ENCODE measurements at regions not wholly inside any gene's neighbourhood (a gene's known extent, or its start where the extent isn't known, plus 50 kb on each side); places are given as distances from the start of the nearest gene placed in this dataset.

DNA sequence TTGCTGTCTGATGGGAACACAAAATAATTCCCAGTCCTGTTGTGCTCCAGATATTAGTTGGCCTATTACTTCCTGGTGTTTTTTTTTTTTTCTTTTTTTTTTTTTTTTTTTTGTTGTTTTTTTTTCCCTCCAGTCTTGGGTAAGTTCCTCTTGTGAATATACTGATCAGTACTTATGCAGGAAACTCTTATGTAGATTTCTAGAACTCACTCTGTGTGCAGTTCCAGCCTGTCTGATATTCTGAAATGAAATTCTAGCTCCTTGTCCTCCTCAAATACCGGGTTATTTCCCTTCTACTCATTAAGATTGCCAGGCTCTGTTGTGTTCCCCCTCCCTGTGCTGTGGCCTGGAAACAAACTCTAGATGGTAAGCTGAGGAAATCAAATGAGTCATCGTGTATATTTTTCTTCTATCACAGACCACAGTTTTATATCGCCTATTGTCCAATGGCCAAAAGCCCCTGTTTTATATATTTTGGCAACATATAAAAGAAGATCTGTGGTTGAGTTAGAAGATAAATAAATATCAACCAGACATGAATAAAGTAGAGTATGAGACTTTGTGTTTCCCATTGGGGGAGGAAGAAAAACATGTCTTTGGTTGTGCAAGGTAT lies 124.3 kb upstream of the UGT8 start:
- no peak overlapping the region; the same call in 1 of the 2 replicates for H3K18ac ChIP-seq (ENCODE audit: extremely low read depth, low read length)
- no peak overlapping the region for H2BK120ac ChIP-seq (replicated peaks; ENCODE audit: low read depth, low read length)
- TF ChIP-seq KDM1A (IDR thresholded peaks at IDR 0.05; ENCODE audit: borderline replicate concordance, low read length) (no peak), GTF2F1 (IDR thresholded peaks at IDR 0.05; ENCODE audit: borderline replicate concordance, low read depth, low read length) (no peak), MAFK (IDR thresholded peaks at IDR 0.05; ENCODE audit: low read depth, low read length) (no peak)
- no peaks in the 10 kb centered on the region for H4K20me1 ChIP-seq (replicated peaks in 1 of 2; ENCODE audit: control insufficient read depth in 1 of 2, insufficient read depth in 2 of 2, low read length in 2 of 2)
- H3K4me2 ChIP-seq (ENCODE audit: insufficient read depth in 1 of 2, low read depth in 2 of 2, low read length in 2 of 2): no peak overlapping the region
- CTCF ChIA-PET (ENCODE audit: partially characterized antibody): interaction anchor here (0.8 kb wide), 1 partner anchor 10 kb away, joined by 3 read pairs; no protein-coding TSS in a partner anchor
- no peak overlapping the region for H3K56ac ChIP-seq (replicated peaks; ENCODE audit: insufficient read length, low read depth, low read length)
- no peak overlapping the region for H2BK20ac ChIP-seq (ENCODE audit: low read length)
- DNase-seq (ENCODE audit: low read depth in 1 of 2, low spot score in 2 of 2) (no peak), FAIRE-seq (no peak)
- no peaks in the 10 kb centered on the region for H3K79me2 ChIP-seq (ENCODE audit: control insufficient read depth in 1 of 2, insufficient read depth in 2 of 2, low read length in 2 of 2)
- H3K4me3 ChIP-seq (ENCODE audit: extremely low read depth in 1 of 4, insufficient read depth in 2 of 4, low read depth in 3 of 4, low read length in 4 of 4): no peak overlapping the region
- no peak overlapping the region for H2AK5ac ChIP-seq (ENCODE audit: low read depth, low read length)
- peaks cover 0 to 3% (median 0%) of the 10 kb centered on the region in 4 experiments; a peak in 1 of 7 replicates for H3K4me1 ChIP-seq (replicated peaks in 1 of 4; ENCODE audit: control insufficient read depth in 3 of 4, insufficient read depth in 4 of 4, low read length in 3 of 4)
- H2AFZ ChIP-seq (ENCODE audit: low read length): no peak overlapping the region
- no peaks in the 10 kb centered on the region for H3K36me3 ChIP-seq (ENCODE audit: control insufficient read depth in 2 of 4, insufficient read depth in 4 of 4, low read length in 3 of 4)
- POLR2A ChIA-PET (ENCODE audit: partially characterized antibody): interaction anchor here (0.9 to 1.1 kb wide), 2 partner anchors 9 to 11 kb away, joined by 3 read pairs; no protein-coding TSS in a partner anchor
- no peak overlapping the region for H3K4ac ChIP-seq (replicated peaks; ENCODE audit: insufficient read length, low read depth, low read length)
- H3K9ac ChIP-seq (replicated peaks in 1 of 4; ENCODE audit: extremely low read depth in 1 of 4, low read depth in 3 of 4, low read length in 3 of 4): no peak overlapping the region
- H2BK12ac ChIP-seq (ENCODE audit: low read depth, low read length): no peak overlapping the region
- no peak overlapping the region for H4K8ac ChIP-seq (ENCODE audit: extremely low read depth, insufficient read depth, low read length)
- H3K23ac ChIP-seq (ENCODE audit: insufficient read length): no peak overlapping the region
- H2BK5ac ChIP-seq (ENCODE audit: low read depth, low read length): no peak overlapping the region
- no peaks in the 10 kb centered on the region; the same call in 1 of the 2 replicates for H3K23me2 ChIP-seq (ENCODE audit: low read depth, low read length)
- H2BK15ac ChIP-seq (ENCODE audit: low read length): no peak overlapping the region
- WGBS, 2 experiments (ENCODE audit: extremely low coverage in 1 of 2, insufficient coverage in 1 of 2, insufficient read length in 1 of 2, insufficient replicate concordance in 2 of 2, low coverage in 1 of 2, low lambda C conversion rate in 2 of 2, missing lambda C conversion rate in 1 of 2): 93% methylated on average over 3 of the region's 3 CpGs; no CpG with 5 or more reads in 1 of the 2 experiments
- no peaks in the 10 kb centered on the region for H3K27me3 ChIP-seq (replicated peaks in 1 of 4; ENCODE audit: control insufficient read depth in 3 of 4, extremely low read depth in 1 of 4, insufficient read depth in 3 of 4, low read length in 3 of 4)
- no peaks in the 10 kb centered on the region for H3K9me3 ChIP-seq (ENCODE audit: insufficient read depth in 2 of 2, low read depth in 1 of 2, low read length in 1 of 2)
- H3K79me1 ChIP-seq (ENCODE audit: low read depth, low read length): no peaks in the 10 kb centered on the region
- no peak overlapping the region for H3K14ac ChIP-seq (ENCODE audit: insufficient read length)
- no peak overlapping the region for H4K5ac ChIP-seq (ENCODE audit: insufficient read length, low read depth, low read length)
- no peak overlapping the region for H3K27ac ChIP-seq (ENCODE audit: low read depth, low read length)
- no peak overlapping the region for H4K91ac ChIP-seq (replicated peaks; ENCODE audit: insufficient read length, low read length)

Measured in H1 (cell line).